ENCODE measurements at regions not wholly inside any gene's neighbourhood (a gene's known extent, or its start where the extent isn't known, plus 50 kb on each side); places are given as distances from the start of the nearest gene placed in this dataset.

DNA sequence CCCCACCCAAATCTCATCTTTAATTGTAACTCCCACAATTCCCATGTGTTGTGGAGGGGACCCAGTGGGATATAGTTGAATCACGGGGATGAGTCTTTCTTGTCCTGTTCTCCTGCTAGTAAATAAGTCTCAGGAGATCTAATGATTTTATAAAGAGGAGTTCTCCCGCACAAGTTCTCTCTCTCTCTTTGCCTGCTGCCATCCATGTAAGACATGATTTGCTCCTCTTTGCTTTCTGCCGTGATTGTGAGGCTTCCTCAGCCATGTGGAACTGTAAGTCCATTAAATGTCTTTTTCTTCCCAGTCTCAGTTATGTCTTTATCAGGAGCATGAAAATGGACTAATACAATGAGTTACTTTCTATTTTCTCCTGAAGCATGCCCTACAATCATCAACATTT is 1158.5 kb downstream of the CDH18 start:
- DNase-seq, result no peak

DNA sequence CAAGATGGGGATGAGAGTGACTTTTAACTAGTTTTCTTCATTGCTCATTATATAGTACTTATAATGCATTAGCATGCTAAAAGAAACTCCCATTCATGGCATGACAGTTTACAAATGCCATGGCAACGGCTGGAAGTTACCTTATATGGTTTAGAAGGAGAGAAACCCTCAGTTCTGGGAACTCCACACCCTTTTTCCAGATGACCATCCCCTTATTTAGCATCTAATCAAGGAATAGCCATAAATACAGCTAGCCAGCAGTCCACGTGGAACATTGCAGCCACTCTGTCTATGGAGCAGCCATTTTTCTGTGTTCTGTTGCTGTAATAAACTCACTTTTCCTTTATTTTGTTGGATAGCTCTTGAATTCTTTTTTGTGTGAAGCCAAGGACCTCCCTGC is 1137.8 kb downstream of the CDH18 start:
- DNase-seq, result no peak

DNA sequence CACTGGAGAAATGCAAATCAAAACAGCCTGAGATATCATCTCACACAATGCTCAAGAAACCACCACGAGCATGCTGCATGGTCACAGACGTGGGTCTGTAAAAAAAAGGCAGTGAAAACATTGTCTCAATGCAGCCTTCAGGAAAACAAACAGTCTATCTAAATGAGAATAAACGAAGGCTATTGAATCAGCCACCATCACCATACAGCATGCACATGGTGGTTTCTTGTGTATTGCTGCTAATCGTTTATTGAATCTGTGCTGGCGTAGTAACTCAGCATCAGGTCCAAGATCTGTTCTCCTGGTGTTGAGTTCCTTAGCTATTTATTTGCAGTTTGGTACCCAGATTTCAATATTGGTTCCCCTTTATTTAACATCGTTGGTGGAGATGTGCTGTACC is 1115.0 kb downstream of the CDH18 start:
- no peak for DNase-seq

DNA sequence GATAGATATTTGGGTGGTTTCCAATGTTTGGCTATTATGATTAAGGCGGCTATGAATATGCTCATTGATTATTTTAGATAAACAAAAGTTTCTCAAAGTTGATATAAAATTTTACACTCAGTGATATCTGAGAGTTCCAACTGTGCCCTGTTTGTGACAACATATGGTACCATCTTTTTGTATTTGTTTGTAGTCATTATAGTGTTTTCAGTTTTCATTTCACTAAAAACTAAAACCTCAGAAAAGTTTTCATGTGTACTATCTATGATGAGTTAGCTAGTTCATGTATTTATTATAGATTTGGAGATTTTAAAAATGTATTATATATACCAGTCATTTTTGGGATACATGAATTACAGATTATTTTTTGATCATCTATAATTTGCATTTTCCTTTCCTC is 1111.4 kb downstream of the CDH18 start:
- DNase-seq, result no peak

DNA sequence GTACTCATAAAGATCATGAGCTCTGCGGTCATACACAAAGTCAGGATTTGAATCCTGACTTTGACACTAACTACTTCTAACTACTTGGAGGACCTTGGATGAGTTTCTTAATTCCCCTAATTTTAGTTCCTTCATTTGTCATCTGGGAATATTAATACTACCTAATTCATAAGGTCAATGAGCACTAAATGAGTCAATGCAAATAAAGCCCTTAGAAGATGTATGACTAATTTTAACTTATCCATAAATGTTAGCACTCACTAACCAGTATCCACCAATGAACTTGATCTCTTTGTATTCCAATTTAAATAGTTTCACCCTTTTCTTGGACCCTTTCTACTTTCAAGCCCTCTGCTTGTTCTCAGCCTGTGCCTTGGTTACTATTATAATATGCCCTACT is 1106.4 kb downstream of the CDH18 start:
- DNase-seq, result no peak

DNA sequence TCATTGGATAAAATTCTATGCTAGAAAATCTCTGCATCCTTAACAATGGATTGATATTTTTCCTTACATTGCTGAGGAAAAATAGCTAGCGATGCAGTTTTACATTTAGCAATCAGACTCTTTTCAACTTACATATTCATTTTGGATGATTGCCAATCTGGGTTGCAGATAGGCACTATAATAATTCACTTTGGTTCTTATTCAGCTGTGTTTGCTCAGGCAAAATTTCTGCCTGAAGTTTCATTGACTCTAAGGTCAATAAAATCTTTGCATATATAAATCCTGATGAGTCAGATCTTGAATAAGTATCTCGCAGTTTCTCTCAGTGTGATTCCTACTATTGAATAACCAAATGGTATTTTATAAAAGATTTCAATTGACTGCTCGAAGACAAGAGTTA is 1105.8 kb downstream of the CDH18 start:
- no peak for DNase-seq

DNA sequence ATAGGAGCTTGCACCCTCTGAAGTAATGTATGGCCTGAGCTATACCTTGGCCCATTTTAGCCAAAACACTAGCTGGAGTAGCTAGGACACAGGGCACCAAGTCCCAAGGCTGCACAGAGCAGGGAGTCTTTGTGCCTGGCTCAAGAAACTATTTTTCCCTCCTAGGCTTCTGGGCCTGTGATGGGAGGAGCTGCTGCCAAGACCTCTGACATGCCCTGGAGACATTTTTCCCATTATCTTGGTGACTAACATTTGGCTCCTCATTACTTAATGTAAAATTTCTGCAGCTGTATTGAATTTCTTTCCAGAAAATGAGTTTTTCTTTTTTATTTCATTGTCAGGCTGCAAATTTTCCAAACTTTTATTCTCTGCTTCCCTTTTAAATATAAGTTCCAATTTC is 1099.2 kb downstream of the CDH18 start:
- DNase-seq, result no peak

DNA sequence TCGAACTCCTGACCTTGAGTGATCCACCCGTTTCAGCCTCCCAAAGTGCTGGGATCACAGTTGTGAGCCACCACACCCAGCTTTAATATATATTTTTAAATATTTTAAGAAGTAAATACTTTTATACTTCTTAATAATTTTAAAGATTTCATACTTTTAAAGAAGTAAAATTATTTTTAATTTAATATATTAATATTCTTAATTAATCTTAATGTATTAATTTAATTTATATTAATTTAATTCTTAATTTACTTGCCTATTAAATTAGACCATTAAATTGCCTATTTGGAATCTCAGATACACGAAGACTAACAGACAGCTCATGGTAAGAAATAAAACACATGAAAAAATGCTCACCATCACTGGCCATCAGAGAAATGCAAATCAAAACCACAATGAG is 1087.4 kb downstream of the CDH18 start:
- DNase-seq, result no peak

DNA sequence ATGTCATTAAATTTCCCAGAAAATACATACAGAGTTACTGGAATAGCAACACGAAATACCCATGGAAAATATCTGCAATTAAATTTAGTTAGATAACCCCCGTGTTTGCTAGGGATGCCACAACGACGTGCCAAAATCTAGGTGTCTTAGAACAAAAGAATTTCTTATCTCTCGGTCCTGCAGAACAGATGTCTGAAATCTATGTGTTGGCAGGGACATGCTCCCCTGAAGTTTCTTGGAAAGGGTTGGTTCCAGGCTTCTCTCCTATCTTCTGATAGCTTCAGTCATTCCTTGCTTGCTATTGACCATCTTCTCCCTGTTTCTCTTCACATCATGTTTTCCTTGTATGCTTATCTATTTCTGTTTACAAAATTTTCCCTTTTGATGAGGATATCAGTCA is 1067.0 kb downstream of the CDH18 start:
- DNase-seq, result no peak

DNA sequence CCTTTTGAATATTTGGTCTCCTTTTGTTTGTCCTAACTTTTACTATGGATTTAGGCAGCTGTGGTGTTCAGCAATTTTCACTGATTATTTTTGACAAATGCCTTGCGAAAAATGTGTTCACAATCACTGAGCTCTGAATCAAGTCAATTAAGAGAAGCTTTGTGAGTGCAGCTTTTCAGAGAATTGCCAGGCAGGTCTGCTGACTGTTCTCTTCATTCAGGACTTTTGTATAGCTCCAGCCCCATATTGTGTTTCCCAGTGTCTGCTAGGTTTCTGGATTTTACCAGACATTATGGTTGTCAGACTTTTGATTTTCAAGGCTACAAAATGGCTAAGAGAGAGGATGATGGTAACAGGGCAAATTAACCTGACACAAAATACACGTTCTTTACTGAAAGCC is 1055.9 kb downstream of the CDH18 start:
- DNase-seq, result no peak

DNA sequence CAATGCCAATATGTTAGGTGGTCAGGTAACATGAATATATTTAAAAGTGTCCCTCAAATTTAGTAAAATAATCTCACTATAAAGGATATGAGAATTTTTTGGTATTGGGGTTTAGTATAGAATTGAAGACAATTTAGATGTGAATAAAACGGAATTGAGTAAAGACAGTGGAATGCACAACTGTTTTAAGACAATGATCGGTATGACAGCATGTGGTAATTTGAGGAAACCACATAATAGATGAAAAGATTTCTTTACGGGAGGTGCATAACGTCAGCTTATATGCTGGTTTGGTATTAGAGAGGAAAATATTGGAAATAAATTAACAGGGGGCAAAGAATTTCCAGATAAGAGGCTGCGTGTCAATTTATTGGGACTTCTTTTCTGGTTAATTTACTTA is 1043.2 kb downstream of the CDH18 start:
- DNase-seq, result no peak

DNA sequence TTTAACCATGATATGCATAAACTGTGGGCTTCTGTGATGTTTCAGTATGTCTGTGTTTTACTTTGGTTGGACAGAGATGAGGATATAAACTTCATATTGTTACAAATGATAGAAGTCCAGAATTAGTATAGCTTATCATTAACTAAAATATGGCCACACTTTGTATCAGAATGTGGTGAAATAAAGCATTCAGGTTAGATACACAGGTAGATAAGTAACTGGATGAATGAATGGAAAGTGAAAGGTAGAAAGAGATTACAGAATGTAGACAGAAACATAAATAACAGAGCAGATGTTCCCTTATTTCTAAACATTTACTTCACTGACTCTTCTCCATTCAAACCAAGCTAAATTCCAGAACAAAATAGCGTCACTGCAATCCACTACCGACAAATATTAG is 1033.8 kb downstream of the CDH18 start:
- DNase-seq, result no peak

DNA sequence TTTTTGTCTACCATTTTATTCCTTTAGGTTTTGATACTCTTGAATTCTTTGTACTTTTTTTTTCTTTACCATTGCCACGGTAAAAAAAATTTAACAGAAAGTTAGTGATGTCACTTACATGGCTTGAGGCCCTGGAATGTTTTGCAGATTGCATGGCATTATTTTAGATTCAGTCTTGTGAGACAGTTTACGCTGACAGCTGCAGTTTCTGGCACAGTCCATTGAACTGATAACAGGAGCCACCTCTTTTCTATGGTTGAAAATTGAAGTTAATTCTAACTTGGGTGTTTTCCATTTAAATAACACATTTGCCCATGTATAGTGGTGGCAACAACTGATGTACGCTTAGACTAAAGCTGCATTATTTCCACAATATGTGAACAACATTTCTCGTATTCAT is 1028.5 kb downstream of the CDH18 start:
- DNase-seq, result no peak

DNA sequence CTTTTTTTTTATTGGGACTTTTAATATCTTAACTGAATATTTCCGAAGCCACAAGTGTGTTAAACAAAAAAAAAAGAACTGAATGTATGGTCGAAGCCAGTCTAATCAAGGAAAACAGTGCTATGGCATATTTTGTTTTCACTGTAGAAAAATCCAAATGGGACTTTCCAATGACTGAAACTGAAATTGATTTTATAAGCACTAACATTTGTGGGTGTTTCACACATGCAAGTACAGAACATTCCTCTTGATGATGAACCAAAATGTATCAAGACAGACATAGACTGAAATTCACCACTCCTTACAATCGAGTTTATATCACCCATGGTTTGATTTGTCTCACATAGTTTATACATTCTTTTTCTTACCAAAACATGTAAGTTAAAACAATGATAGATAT is 1026.8 kb downstream of the CDH18 start:
- DNase-seq, result no peak

DNA sequence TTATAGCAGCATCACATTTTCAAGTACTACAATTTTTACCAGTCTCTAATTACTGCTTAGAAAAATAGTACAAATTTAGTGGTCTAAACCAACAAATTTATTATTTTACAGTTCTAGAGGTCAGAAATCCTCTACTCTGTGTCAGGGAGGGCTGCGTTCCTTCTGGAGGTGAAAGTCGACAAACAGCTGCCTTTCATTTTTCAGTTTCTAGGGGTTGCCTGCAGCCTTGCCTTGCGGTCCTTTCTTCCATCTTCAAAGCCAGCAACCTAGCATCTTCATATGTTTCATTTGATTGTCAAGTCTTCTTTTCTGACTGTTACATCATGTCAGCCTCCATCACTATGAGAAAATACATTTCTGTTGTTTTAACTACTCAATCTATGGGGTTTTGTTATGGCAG is 1022.1 kb downstream of the CDH18 start:
- no peak for DNase-seq

DNA sequence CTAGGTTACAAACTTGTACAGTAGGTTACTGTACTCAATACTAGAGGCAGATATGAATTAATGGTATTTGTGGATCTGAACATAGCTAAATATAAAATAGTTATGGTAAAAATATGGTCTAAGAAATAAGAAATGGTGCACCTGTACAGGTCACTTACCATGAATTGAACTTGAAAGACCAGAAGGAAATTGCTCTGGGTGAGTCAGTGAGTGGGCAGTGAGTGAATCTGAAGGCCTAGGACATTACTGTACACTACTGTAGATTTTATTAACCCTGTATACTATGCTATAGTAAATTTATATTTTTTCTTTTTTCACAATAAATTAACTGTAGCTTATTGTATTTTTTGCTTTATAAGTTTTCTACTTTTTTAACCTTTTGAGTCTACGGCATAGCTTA is 1020.4 kb downstream of the CDH18 start:
- no peak for DNase-seq

DNA sequence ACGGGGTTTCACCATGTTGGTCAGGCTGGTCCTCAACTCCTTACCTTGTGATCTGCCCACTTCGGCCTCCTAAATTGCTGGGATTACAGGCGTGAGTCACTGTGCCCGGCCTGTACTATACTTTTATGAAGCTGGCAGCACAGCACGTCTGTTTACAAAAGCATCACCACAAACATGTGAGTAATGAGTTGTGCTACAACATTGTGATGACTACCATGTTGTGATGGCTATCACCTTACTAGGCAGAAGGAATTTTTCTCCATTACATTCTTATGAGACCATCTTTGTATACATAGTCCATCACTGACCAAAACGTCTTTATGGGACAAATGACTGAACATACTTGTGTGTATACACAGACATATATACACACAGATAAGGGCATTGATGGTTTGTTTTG is 1019.0 kb downstream of the CDH18 start:
- DNase-seq, result no peak

DNA sequence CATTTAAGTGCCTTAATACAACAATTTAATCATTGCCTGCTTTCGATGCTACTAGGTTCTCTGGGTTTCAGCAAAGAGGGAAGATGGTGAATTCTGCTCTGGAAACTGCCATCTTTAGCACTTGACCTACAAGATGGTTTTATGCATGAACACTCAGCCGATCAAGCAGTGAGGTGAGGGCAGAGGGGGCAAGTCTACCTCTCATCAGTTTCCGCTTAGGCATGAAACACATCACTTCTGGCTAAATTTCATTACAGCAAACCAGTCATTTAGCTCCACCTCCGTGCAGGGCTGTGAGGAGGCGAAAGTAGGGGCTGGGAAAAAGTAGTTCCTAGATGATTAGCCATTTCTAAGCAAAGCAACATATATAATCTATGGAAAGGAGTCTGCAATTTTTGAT is 1018.0 kb downstream of the CDH18 start:
- no peak for DNase-seq

DNA sequence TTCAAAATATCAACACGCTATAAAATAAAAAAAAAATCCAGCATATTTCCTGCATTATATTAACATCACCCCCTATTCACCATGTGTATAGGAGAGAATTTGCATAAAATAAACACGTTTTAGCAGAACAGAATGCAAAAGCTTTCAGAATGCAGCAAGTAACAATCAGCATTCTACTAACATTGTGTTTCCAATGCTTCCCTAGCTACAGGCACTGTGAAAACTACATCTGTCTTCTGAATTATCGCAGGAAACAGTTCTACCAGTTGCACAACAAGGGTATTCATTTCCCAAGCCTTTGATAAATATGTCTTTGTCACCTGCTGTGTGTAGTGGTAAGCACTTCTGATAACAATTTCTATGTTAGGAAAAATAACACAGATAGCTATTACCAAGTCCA is 1015.8 kb downstream of the CDH18 start:
- peak; percentile 7 for DNase-seq

DNA sequence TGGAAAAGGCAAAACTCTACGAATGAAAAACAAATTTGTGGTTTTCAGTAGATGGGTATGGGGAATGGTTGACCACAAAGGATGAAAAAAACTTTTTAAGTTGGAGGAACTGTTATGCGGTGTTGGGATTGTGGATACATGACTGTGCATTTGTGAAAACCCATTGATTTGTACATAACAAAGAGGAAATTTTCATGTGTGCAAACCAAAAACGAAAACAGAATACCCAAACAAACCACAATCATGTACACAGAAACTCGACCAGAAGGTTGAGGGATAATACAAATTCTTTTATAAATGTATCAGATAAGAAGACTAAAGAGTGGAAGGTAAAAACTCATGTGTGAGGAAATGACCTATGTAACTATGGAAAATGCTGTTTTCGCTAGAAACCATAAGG is 1012.4 kb downstream of the CDH18 start:
- no peak for DNase-seq

DNA sequence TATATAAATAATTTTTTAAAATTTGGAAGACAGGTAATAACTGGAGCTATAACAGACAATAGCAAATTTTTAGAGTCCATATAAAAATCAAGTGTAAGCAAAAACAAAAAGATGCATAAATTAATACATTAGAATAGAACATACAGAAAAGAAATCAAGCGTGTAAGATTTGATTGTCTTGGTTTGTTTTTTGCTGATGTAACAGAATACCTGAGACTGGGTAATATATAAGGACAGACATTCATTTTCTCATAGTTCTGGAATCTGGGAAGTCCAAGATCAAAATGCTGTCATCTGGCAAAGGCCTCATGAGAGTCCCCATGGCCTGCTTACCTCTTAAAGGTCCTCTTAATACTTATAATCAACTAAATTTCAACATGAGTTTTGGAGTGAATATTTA is 1010.1 kb downstream of the CDH18 start:
- no peak for DNase-seq

DNA sequence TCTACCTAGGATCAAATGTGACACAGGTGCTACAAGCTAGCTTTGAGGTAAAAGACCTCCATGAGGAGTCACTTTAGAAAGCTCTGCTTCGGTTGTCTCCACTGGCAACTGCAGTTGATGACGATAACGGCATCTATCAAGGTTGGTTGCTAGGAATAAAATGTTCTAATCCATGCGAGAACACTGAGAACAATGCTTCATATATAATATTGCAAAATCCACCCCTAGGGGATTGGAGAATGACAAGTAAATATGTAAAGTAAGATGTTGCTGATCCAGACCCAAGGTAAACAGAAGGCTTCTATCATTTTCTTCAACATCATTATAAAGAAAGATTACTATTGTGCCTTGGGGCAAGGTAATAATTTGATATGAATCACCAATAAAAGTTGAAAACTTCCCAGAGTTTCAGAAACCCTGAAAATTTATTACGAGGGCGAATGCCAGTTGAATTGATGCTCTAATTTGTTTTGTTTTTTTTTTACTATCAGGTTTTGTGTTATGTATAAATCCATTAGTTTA is 1003.4 kb downstream of the CDH18 start:
- no peak for DNase-seq

DNA sequence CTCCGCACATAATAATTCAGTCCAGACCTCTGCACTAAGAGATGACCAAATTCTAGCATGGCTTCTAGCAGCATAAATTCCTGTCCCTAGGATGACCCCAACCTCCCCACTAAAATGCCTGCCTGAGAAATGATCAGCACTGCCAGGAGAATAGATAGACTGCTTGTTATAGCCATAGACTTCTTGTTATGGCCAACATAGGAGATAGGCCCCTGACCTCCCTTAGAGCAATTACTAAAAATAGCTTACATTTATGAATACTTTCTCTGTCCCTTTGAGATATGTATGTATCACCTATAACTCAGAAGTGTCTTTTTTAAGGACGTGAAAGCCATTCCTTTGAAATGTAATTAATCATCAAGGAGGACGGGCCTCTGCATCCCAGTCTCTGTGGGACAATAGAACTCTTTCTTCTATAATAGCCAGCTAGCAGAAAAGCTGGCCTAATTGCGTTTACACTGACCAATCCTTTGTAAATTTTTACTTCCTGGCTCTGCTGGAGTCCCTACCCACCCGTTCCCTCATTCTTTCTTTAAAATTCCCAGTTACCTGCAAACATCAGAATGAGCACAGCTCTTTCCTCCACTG is 1002.7 kb downstream of the CDH18 start:
- DNase-seq, result peak; percentile 13

DNA sequence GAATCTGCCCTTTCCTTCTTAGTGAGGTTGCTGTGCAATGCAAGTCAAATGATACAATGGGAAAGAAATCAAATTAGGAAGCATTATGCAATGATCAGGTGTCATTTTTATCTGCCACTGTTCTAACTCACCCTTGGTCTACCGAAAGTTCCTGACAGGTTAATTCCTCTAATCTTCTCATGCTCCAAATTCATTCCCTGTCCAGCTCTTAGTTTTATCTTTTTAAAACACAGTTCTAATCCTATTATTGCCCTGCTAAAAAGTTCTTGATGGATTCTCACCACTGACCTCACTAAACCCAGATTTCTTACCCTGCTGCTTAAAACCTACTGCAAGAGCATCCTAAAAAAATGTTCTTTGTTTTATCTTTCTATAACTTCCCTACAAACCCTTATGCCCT is 1000.9 kb downstream of the CDH18 start:
- no peak for DNase-seq

DNA sequence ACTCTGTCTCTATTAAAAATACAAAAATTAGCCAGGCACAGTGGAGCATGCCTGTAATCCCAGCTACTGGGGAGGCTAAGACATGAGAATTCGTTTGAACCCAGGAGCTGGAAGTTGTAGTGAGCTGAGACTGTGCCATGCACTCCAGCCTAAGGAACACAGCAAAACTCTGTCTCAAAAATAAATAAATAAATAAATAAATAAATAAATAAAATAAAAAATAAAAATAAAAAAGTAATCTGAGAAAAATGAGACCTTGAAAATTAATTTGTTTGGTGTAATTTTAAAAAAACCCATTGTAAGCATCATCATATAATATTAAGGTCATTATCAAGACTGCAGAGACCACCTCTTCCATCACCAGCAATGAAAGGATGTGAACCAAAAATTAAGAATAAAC is 997.1 kb downstream of the CDH18 start:
- DNase-seq, result no peak

DNA sequence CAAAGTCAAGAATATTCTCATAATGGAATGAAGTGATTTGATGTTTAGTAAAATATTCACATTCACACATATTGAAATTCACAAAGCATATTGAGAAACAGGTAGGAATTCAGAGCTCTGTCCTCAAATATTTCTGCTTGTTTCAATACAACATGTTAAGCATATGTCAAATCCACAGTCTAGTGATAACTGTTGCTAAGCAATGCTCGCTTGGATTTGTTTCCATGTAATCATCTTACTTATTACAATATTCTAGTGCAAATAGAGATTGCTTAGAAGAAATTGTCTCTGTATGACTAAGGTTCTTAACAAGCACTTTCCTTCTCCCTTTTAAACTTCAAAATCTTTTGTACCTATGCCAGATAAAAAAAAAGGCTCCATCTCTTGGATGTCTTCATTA is 995.7 kb downstream of the CDH18 start:
- no peak for DNase-seq
